ENCODE measurements at regions not wholly inside any gene's neighbourhood (a gene's known extent, or its start where the extent isn't known, plus 50 kb on each side); places are given as distances from the start of the nearest gene placed in this dataset.
"Not testable (repeated sequence)": the region's sequence is repeated elsewhere in the genome, so short reads cannot be mapped to it uniquely, and the experiment has no call there.

DNA sequence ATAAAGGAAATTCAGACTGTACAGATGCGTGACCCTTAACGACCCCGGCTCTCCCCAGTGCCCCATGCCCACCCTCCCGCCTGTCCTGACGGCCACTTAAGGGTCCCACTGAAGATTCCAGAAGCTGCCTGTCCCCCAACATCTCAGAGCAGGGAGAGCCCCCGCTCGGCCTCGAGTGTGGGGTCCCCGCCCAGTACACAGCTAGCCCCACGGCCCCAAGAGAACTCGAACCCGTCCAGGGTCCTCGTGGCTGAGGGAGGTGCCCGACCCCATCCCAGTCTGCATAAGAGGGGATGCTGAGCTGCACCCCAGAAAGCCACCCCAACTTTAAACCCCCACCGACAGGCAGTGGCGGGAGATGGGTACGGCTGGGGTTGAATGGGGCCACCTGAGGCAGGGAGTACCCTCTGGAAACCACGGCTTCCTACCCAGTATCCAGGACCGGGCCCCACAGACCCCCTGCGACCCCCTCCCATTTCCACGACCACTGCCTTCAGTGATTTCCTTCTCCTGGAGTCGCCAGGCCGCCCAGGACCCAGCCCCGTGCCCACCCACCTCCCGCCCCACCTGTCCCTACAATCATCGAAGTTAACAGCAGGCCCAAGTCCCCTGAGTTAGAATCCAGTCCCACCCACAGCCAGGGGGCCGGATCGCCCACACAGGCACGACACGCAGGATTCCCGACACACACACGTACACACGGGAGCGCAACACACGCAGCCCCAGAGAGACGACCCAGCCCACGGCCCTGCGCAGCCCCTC lies 177.7 kb downstream of the SPATA31A1 start:
- not testable (repeated sequence) for H3K4me3 ChIP-seq (ENCODE audit: low read depth, low read length); H3K4me2 ChIP-seq (ENCODE audit: low read length); H3K9ac ChIP-seq; H3K4me1 ChIP-seq; H3K79me2 ChIP-seq; H2AFZ ChIP-seq; H3K27me3 ChIP-seq (ENCODE audit: control insufficient read depth, insufficient read depth, low read length); H3K36me3 ChIP-seq (ENCODE audit: control insufficient read depth, insufficient read depth, low read length); H3K9me3 ChIP-seq (ENCODE audit: control insufficient read depth, low read length); H3K27ac ChIP-seq

DNA sequence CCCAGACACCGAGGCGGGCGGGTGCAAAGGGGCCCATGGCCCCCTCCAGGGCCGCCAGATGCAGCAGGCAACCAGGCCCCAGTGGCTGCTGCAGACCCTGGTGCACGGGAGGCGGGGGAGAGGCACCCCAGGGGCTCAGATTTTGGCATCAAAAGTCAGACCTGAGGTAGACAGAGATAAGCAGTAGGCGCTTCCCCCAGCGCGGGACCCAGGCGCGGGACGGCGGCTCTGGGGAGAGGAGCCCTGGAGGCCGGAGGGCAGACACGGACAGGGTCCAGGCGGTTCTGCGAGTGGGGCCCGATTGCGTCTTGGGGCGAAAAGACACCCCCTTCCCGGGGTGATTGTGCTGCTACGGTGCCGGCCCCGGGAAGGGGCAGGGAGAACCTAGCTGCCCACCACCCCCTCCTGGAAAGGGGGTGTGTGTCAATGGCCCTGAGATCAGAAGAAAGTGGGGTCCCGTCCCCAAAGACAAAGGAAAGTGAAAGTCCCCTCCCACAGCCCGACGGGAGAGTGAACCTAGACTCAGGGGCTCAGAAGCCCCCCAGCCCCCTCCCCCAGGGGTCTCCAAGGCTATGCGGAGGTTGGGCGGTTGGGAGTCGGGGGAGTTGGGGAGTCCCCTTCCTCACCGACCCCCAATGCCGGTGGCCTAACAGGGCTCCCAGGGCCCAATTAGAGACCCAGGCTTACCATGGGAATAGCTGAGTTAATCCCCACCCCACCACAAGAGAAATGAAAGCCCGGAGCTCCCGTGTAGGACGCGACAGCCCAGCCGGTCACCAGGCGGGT lies 178.5 kb downstream of the SPATA31A1 start:
- H3K27ac ChIP-seq; H3K9ac ChIP-seq; H3K79me2 ChIP-seq; H3K4me1 ChIP-seq; H3K9me3 ChIP-seq (ENCODE audit: control insufficient read depth, low read length); H2AFZ ChIP-seq; H3K4me3 ChIP-seq (ENCODE audit: low read depth, low read length); H3K36me3 ChIP-seq (ENCODE audit: control insufficient read depth, insufficient read depth, low read length); H3K4me2 ChIP-seq (ENCODE audit: low read length); H3K27me3 ChIP-seq (ENCODE audit: control insufficient read depth, insufficient read depth, low read length): not testable (repeated sequence)

DNA sequence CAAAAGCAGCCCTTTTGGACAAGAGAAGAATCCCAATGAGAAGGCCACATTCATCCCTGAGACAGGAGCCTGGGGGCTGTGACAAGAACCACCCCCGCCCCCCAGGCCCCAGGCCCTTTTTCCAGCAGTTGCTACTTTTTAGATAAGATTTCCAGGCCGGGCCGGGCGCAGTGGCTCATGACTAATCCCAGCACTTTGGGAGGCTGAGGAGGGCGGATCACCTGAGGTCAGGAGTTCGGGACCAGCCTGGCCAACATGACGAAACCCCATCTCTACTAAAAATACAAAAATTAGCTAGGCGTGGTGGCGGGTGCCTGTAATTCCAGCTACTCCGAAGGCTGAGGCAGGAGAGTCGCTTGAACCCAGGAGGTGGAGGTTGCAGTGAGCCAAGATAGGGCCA lies 179.4 kb downstream of the SPATA31A1 start:
- not testable (repeated sequence) for H3K36me3 ChIP-seq (ENCODE audit: control insufficient read depth, insufficient read depth, low read length); H3K9me3 ChIP-seq (ENCODE audit: control insufficient read depth, low read length); H2AFZ ChIP-seq; H3K27ac ChIP-seq; H3K9ac ChIP-seq; H3K27me3 ChIP-seq (ENCODE audit: control insufficient read depth, insufficient read depth, low read length); H3K4me3 ChIP-seq (ENCODE audit: low read depth, low read length); H3K4me2 ChIP-seq (ENCODE audit: low read length); H3K79me2 ChIP-seq; H3K4me1 ChIP-seq

DNA sequence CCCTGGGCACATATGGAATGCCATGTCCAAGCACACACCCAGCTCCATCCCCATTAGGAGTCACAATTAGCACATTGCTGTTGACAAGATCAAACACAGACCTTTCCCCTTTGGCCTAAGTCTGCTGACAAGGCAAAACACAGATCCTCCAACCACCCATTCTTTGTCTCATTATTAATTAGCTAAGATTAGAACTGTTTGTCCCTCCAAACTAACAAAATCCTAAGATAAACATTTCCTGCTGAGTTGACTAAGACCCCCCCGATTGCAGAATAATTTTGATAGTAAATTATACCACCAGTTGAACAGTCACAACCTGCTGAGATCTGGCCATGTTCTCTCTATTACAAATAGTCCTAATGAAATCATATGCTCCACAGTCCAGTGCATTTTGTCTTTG lies 186.7 kb downstream of the SPATA31A1 start:
- not testable (repeated sequence) for H3K79me2 ChIP-seq; H3K4me1 ChIP-seq; H3K36me3 ChIP-seq (ENCODE audit: control insufficient read depth, insufficient read depth, low read length); H3K27me3 ChIP-seq (ENCODE audit: control insufficient read depth, insufficient read depth, low read length); H3K4me2 ChIP-seq (ENCODE audit: low read length); H3K9ac ChIP-seq; H3K9me3 ChIP-seq (ENCODE audit: control insufficient read depth, low read length); H3K4me3 ChIP-seq (ENCODE audit: low read depth, low read length); H2AFZ ChIP-seq; H3K27ac ChIP-seq

DNA sequence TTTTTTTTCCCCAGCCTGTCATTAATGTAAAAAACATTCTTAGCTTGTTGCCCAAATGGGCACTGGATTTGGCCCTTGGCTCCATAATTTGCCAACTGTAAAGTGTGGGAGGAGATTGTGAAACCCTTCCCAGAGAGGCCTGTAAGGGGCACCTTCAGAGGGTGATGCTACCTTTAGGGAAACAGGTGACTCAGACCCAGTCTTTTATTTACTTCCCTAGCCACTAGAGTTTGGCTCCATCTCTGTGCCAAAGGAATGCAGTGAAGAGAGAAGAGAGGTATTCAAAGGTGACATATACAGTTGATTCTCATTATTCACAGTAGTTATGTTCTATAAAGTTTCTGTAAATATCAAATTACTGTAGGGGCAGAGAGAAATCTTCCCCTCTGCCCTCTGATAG lies 189.6 kb downstream of the SPATA31A1 start:
- H3K9ac ChIP-seq; H3K4me2 ChIP-seq (ENCODE audit: low read length); H3K9me3 ChIP-seq (ENCODE audit: control insufficient read depth, low read length); H3K4me3 ChIP-seq (ENCODE audit: low read depth, low read length); H3K27me3 ChIP-seq (ENCODE audit: control insufficient read depth, insufficient read depth, low read length); H2AFZ ChIP-seq; H3K4me1 ChIP-seq; H3K27ac ChIP-seq; H3K36me3 ChIP-seq (ENCODE audit: control insufficient read depth, insufficient read depth, low read length); H3K79me2 ChIP-seq: not testable (repeated sequence)

DNA sequence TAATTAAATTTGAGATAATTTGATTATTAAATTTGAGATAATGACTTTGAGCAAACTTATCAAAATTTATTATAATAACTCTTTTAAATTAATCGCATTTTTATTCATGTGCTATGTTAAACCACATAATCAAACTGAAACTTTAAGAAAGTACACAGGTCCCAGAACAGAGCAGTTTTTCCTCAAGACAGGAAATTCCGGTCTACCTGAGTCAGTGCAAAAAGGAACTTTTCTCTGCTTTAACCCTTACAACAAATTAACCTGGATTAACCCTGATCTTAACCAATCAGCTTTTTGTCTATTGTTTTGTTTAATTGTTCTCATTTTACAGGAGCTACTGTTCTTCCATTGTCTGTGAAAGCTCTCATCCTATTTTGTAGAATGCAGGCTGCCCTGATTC lies 195.1 kb downstream of the SPATA31A1 start:
- not testable (repeated sequence) for H3K27ac ChIP-seq; H3K4me2 ChIP-seq (ENCODE audit: low read length); H3K36me3 ChIP-seq (ENCODE audit: control insufficient read depth, insufficient read depth, low read length); H2AFZ ChIP-seq; H3K9me3 ChIP-seq (ENCODE audit: control insufficient read depth, low read length); H3K27me3 ChIP-seq (ENCODE audit: control insufficient read depth, insufficient read depth, low read length); H3K4me1 ChIP-seq; H3K4me3 ChIP-seq (ENCODE audit: low read depth, low read length); H3K9ac ChIP-seq; H3K79me2 ChIP-seq

DNA sequence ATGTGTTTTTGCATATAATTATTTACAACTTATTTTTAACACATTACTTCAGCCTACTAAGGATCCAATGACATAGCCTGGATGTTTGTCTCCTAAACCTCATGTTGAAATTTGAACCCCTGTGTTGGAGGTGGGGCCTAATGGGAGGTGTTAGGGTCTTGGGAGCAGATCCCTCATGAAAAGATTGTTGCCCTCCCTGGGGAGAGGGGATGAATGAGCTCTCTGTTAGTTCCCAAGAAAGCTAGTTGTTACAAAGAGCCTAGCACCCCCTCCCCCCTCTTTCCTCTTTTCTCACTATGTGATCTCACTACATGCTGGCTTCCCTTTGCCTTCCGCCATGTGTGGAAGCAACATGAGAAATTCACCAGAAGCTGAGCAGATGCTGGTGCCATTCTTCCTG lies 196.1 kb downstream of the SPATA31A1 start:
- not testable (repeated sequence) for H3K4me3 ChIP-seq (ENCODE audit: low read depth, low read length); H3K79me2 ChIP-seq; H3K27me3 ChIP-seq (ENCODE audit: control insufficient read depth, insufficient read depth, low read length); H3K4me1 ChIP-seq; H2AFZ ChIP-seq; H3K9ac ChIP-seq; H3K9me3 ChIP-seq (ENCODE audit: control insufficient read depth, low read length); H3K36me3 ChIP-seq (ENCODE audit: control insufficient read depth, insufficient read depth, low read length); H3K27ac ChIP-seq; H3K4me2 ChIP-seq (ENCODE audit: low read length)

DNA sequence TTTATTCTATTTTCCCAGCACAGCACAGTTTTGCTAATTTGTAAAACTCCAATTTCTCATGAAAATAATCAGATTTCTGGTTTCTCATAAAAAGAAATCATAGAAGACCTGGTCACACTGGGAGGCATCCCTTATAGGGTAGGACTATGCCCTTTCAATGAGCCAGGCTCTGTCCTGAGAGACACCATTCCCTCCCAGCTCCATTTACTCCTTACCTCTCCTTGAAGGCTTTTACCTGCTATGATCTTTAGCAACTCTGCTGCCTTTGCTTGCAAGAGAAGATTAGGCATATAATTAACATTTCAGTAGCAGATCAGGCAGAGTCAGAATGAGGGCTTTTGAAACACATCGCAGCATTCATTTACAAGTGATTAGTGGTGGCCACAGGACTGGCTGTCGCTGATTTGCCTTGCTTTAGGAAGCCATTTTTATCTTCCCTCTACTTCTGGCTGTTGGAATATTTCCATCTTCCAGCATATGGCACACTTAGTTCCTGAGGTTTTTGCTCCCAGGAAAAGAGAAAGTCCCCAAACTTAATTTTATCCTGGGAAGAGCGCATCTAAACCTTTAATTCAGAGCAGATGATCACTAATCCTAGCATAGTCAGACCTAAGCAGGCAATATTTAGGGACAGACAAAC lies 196.9 kb downstream of the SPATA31A1 start:
- H2AFZ ChIP-seq; H3K79me2 ChIP-seq; H3K9ac ChIP-seq; H3K4me3 ChIP-seq (ENCODE audit: low read depth, low read length); H3K27me3 ChIP-seq (ENCODE audit: control insufficient read depth, insufficient read depth, low read length); H3K4me1 ChIP-seq; H3K36me3 ChIP-seq (ENCODE audit: control insufficient read depth, insufficient read depth, low read length); H3K4me2 ChIP-seq (ENCODE audit: low read length); H3K9me3 ChIP-seq (ENCODE audit: control insufficient read depth, low read length); H3K27ac ChIP-seq: not testable (repeated sequence)

DNA sequence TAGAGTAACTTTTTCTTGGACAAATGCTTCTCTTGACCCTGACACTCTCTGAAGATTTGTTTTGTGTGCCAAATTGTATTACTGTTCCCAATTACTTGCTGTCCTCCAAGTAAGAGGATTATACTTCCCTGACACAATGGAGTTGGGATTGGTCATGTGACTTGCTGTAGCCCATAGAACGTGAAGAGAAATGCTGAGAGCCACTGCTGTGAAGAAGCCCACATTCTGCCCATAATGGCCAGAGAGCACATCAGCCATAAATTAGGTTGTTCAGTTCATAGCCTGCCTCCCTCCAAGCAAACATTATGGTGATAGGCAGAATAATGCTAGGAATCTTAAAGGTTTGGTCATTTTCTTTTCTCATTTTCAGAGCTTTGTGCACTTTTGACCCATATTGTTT lies 198.9 kb downstream of the SPATA31A1 start:
- H3K79me2 ChIP-seq; H3K27me3 ChIP-seq (ENCODE audit: control insufficient read depth, insufficient read depth, low read length); H3K4me2 ChIP-seq (ENCODE audit: low read length); H3K4me3 ChIP-seq (ENCODE audit: low read depth, low read length); H3K27ac ChIP-seq; H3K9ac ChIP-seq; H3K9me3 ChIP-seq (ENCODE audit: control insufficient read depth, low read length); H3K36me3 ChIP-seq (ENCODE audit: control insufficient read depth, insufficient read depth, low read length); H3K4me1 ChIP-seq; H2AFZ ChIP-seq: not testable (repeated sequence)

DNA sequence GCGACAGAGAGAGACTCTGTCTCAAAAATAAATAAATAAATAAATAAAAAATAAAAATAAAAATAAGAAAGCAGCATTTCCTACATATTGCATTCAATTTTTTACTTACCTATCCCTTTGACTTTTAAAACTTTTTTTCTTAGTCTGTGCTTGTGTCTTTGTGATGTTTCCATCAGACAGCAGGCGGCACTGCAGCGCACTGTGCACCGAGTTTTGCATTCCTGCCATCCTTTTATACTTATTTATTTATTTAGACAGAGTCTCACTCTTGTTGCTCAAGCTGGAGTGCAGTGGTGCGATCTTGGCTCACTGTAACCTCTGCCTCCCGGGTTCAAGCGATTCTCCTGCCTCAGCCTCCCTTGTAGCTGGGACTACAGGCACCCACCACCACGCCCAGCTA lies 203.9 kb downstream of the SPATA31A1 start:
- H3K27me3 ChIP-seq (ENCODE audit: control insufficient read depth, insufficient read depth, low read length); H2AFZ ChIP-seq; H3K4me3 ChIP-seq (ENCODE audit: low read depth, low read length); H3K9ac ChIP-seq; H3K9me3 ChIP-seq (ENCODE audit: control insufficient read depth, low read length); H3K36me3 ChIP-seq (ENCODE audit: control insufficient read depth, insufficient read depth, low read length); H3K27ac ChIP-seq; H3K79me2 ChIP-seq; H3K4me2 ChIP-seq (ENCODE audit: low read length); H3K4me1 ChIP-seq: not testable (repeated sequence)

DNA sequence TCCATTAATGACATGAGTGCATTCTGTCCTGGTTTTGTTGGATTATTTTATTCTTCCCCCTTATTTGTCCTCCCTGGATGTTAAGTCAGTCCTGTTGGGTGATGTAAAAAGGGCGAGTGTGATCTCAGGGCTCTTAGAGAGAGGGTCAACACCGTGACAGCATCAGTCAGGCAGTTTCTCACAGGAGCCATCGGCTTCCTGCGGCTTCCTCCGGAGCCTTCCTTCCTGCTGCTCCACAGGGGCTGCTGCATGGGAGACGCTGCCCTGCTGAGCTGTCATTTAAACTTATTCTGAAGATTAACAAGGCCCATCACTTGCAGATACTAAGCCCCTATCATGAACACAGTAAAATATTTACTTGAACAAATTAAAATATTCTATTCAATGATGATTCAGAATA lies 211.3 kb downstream of the SPATA31A1 start:
- not testable (repeated sequence) for H3K9ac ChIP-seq; H3K4me3 ChIP-seq (ENCODE audit: low read depth, low read length); H3K79me2 ChIP-seq; H3K27ac ChIP-seq; H2AFZ ChIP-seq; H3K4me1 ChIP-seq; H3K9me3 ChIP-seq (ENCODE audit: control insufficient read depth, low read length); H3K27me3 ChIP-seq (ENCODE audit: control insufficient read depth, insufficient read depth, low read length); H3K4me2 ChIP-seq (ENCODE audit: low read length); H3K36me3 ChIP-seq (ENCODE audit: control insufficient read depth, insufficient read depth, low read length)

Measured in parathyroid adenoma (tissue), 2 donors.